ENCODE measurements at regions not wholly inside any gene's neighbourhood (a gene's known extent, or its start where the extent isn't known, plus 50 kb on each side); places are given as distances from the start of the nearest gene placed in this dataset.

DNA sequence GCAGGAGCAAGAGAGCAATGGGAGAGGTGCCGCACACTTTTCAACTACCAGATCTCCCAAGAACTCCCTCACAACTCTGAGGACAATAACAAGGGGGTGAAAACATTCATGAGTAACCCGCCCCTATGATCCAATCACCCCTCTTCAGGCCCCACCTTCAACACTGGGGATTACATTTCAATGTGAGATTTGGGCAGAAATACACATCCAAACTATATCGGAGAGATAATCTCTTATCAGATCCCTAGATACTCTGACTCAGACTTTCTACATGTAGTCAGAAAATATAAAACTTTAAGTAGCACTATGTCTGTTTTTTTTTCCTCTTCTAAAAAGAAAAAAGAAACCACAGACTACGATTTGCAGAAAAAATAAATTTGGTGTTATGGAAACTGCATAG lies 1595.9 kb upstream of the NUDT12 start:
- in situ Hi-C loops (cut with HindIII; ENCODE audit: low sequenced_read_pairs), result no loop called here
- TF ChIP-seq, protein P1, sequence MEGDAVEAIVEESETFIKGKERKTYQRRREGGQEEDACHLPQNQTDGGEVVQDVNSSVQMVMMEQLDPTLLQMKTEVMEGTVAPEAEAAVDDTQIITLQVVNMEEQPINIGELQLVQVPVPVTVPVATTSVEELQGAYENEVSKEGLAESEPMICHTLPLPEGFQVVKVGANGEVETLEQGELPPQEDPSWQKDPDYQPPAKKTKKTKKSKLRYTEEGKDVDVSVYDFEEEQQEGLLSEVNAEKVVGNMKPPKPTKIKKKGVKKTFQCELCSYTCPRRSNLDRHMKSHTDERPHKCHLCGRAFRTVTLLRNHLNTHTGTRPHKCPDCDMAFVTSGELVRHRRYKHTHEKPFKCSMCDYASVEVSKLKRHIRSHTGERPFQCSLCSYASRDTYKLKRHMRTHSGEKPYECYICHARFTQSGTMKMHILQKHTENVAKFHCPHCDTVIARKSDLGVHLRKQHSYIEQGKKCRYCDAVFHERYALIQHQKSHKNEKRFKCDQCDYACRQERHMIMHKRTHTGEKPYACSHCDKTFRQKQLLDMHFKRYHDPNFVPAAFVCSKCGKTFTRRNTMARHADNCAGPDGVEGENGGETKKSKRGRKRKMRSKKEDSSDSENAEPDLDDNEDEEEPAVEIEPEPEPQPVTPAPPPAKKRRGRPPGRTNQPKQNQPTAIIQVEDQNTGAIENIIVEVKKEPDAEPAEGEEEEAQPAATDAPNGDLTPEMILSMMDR (IDR thresholded peaks at IDR 0.05; ENCODE audit: low read depth, low read length), result no peak
- DNase-seq (ENCODE audit: low read depth, low spot score), result no peak
- no peak overlapping the region for H3K4me3 ChIP-seq (ENCODE audit: low read depth, low read length)

DNA sequence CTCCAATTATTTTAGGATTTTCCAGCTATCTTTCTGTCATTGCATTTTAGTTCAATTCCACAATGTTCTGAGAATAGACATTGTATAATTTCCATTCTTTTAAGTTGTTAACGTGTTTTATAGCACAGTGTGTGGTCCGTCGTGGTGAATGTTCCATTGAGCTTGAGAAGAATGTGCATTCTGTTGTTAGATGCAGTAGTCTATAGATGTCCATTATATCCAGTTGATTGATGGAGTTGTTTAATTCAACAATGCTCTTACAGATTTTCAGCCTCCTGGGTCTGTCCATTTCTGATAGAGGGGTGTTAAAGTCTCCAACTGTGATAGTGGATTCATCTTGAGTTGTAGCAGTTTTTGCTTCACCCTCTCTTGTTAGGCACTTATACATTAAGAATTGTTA lies 1587.7 kb upstream of the NUDT12 start:
- TF ChIP-seq, protein P1 (IDR thresholded peaks at IDR 0.05; ENCODE audit: low read depth, low read length), result no peak
- in situ Hi-C loops (cut with HindIII; ENCODE audit: low sequenced_read_pairs), result no loop called here
- H3K4me3 ChIP-seq (ENCODE audit: low read depth, low read length), result no peak overlapping the region
- DNase-seq (ENCODE audit: low read depth, low spot score), result no peak

DNA sequence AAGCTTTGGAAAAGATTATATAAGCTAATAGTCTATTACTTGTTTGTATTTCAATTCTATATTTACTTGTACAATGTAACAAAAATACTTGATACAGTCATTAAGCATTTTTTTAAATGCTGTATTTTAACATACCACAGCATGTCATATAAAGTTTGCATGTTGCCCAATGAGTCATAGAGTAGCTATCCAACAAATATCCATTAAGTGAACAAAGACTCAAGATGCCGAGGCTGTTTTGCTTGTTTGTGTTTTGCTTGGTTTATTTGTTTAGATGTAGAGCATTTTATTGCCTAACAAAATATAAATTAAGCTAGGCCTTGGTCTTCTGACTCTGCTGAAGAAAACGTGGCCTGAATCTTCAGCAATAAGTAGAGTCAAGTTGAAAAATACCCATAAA lies 1584.3 kb upstream of the NUDT12 start:
- in situ Hi-C loops (cut with HindIII; ENCODE audit: low sequenced_read_pairs), result no loop called here
- TF ChIP-seq, protein P1 (IDR thresholded peaks at IDR 0.05; ENCODE audit: low read depth, low read length), result no peak
- DNase-seq (ENCODE audit: low read depth, low spot score), result no peak
- H3K4me3 ChIP-seq (ENCODE audit: low read depth, low read length), result no peak overlapping the region

DNA sequence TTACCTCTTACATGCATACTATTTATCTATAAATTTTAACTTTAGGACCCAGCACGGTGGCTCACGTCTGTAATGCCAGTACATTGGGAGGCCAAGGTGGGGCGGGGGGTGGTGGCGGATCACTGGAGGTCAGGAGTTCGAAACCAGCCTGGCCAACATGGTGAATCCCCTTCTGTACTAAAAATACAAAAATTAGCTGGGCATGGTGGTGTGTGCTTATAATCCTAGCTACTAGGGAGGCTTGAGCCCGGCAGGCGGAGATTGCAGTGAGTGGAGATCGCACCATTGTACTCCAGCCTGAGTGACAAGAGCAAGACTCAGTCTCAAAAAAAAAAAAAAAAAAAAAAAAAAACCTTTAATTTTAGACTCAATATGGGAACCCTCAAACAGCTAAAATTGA lies 1582.6 kb upstream of the NUDT12 start:
- in situ Hi-C loops (cut with HindIII; ENCODE audit: low sequenced_read_pairs), result no loop called here
- TF ChIP-seq, protein P1 (IDR thresholded peaks at IDR 0.05; ENCODE audit: low read depth, low read length), result no peak
- H3K4me3 ChIP-seq (ENCODE audit: low read depth, low read length), result no peak overlapping the region
- no peak for DNase-seq (ENCODE audit: low read depth, low spot score)

DNA sequence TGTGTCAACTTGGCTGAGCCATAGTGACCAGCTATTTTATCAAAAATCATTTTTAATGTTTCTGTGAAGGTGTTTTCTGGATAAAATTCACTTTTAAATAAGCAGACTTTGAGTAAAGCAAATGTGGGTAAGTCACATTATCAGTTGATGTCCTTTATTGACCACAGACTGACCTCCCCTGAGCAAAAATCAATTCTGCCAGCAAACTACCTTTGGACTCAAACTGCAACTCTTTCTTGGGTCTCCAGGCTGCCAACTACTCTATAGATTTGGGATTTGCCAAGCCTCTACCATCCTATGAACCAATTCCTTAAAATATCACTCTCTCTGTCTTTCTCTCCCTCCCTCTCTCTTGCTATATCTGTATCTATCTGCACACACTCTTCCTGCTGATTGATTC lies 1571.7 kb upstream of the NUDT12 start:
- no peak overlapping the region for H3K4me3 ChIP-seq (ENCODE audit: low read depth, low read length)
- TF ChIP-seq, protein P1 (IDR thresholded peaks at IDR 0.05; ENCODE audit: low read depth, low read length), result no peak
- in situ Hi-C loops (cut with HindIII; ENCODE audit: low sequenced_read_pairs), result no loop called here
- no peak for DNase-seq (ENCODE audit: low read depth, low spot score)

DNA sequence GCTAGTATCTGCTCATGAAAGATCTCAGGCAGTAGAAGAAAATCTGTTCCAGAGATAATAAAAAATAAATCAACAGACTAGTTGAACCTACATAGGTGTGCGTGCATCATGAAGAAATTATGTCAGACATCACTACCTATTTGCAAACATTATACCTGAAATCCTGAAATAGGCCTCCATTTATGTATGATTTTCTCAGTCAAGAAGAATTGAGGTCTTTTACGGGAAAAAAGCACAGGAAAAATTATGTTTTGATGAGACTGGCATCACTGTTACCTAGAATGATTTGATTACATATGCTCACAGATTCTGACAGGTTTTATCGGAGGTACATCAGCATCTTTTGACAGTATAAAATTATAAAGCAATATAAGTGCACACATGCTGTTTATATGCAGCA lies 1570.5 kb upstream of the NUDT12 start:
- H3K4me3 ChIP-seq (ENCODE audit: low read depth, low read length), result no peak overlapping the region
- no peak for DNase-seq (ENCODE audit: low read depth, low spot score)
- in situ Hi-C loops (cut with HindIII; ENCODE audit: low sequenced_read_pairs), result no loop called here
- TF ChIP-seq, protein P1 (IDR thresholded peaks at IDR 0.05; ENCODE audit: low read depth, low read length), result no peak

DNA sequence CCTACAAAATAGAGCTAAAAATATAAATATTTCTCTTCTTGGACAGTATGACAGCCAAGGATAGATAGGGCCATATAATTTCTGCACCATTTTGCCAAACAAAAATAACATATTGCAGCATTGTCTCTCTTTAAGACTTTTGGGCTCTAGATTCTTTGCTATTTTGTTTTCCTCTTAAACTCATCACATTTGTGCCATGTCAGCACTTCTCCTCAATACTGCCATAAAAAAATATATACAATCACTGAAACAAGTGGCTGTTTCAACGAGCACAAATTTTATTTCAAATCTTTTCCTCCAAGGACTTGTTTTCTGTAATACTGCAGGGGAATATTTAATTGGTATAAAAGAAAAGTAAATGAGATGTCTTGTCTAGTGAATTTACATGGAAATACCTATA lies 1570.0 kb upstream of the NUDT12 start:
- DNase-seq (ENCODE audit: low read depth, low spot score), result no peak
- no peak overlapping the region for H3K4me3 ChIP-seq (ENCODE audit: low read depth, low read length)
- TF ChIP-seq, protein P1 (IDR thresholded peaks at IDR 0.05; ENCODE audit: low read depth, low read length), result no peak
- in situ Hi-C loops (cut with HindIII; ENCODE audit: low sequenced_read_pairs), result no loop called here
